Kidney (tissue), 13 donors: ENCODE measurements at regions not wholly inside any gene's neighbourhood (a gene's known extent, or its start where the extent isn't known, plus 50 kb on each side); places are given as distances from the start of the nearest gene placed in this dataset.
A peak's percentile ranks its signal among the peaks of the same experiment; 100 is the strongest.

Experiments used
- DNase-seq, 5 donors: peaks; one replicate each; pipeline ENCODE4 v3.0.0-alpha.2; 2013 to 2020
- FAIRE-seq: peaks from 2 replicates; lab custom pipeline; 2012; peaks lifted over from hg19 to GRCh38; lab: Jason Lieb, UNC
- H3K27ac ChIP-seq, 2 donors: one replicate each; pipeline ENCODE4 v1.7.0; 2013; ENCODE audit warnings: low read depth in 2 of 2, low read length in 2 of 2, inconsistent platforms in 1 of 2
- H3K27me3 ChIP-seq: one replicate; pipeline ENCODE4 v1.7.1; 2013; ENCODE audit warnings: low read length, inconsistent platforms; ENCODE audit not compliant: control insufficient read depth, insufficient read depth
- H3K36me3 ChIP-seq, 3 donors: one replicate each; pipeline versions ENCODE4 v1.7.0 to v1.7.1; 2013; ENCODE audit warnings: low read length in 3 of 3, control low read depth in 1 of 3, inconsistent platforms in 1 of 3; ENCODE audit not compliant: insufficient read depth in 3 of 3, control insufficient read depth in 2 of 3
- H3K4me1 ChIP-seq, 3 donors: one replicate each; pipeline versions ENCODE4 v1.7.0 to v1.7.1; 2013; ENCODE audit warnings: low read length in 3 of 3, inconsistent platforms in 1 of 3, low read depth in 1 of 3; ENCODE audit not compliant: control insufficient read depth in 2 of 3, insufficient read depth in 2 of 3
- H3K4me3 ChIP-seq, 3 donors: one replicate each; pipeline versions ENCODE4 v1.7.0 to v1.8.1; 2013; ENCODE audit warnings: low read length in 3 of 3, control low read depth in 1 of 3, inconsistent platforms in 1 of 3
- H3K9ac ChIP-seq, 3 donors: one replicate each; pipeline versions ENCODE4 v1.7.0 to v1.7.1; 2013; ENCODE audit warnings: low read length in 3 of 3, control low read depth in 1 of 3, inconsistent platforms in 1 of 3
- H3K9me3 ChIP-seq, 3 donors: one replicate each; pipeline versions ENCODE4 v1.7.0 to v1.7.1; 2013; ENCODE audit warnings: low read length in 3 of 3, control low read depth in 1 of 3, inconsistent platforms in 1 of 3; ENCODE audit not compliant: control insufficient read depth in 2 of 3, insufficient read depth in 1 of 3
- intact Hi-C: fragments of 100-400 bp; cut with DNase I; formaldehyde crosslinking; loops from one replicate; pipeline ENCODE4 v1.11.1; 2022
- TF ChIP-seq, protein P1 (sequence below): IDR thresholded peaks from 3 replicates; pipeline ENCODE4 v1.5.1; 2012; ENCODE audit warnings: mild to moderate bottlenecking, moderate library complexity, borderline replicate concordance; ENCODE audit not compliant: insufficient read depth; ENCODE audit errors: extremely low read depth
- donor health status: control.
- donor health status: control.
- donor health status: control.
- donor health status: control.
- donor health status: control.
- donor health status: DM: yes; HTN: yes; CAD: no.
- donor health status: Normal renal cell carcinoma (clear cell type).

GRCh38 chr15:57796146-57796545, 89.6 kb downstream of the POLR2M start:
- Histone ChIP-seq H3K4me1 (peaks cover 0 to 9% (median 4%) of the 10 kb centered on the region in 3 donors), H3K4me3 (no peak overlapping the region), H3K27me3 (no peaks in the 10 kb centered on the region), H3K9me3 (no peaks in the 10 kb centered on the region), H3K27ac (no peak overlapping the region), H3K9ac (no peak overlapping the region), H3K36me3 (no peaks in the 10 kb centered on the region)
- intact Hi-C loops = no loop called here
- DNase-seq (no peak), FAIRE-seq (no peak)
- TF ChIP-seq, protein P1, sequence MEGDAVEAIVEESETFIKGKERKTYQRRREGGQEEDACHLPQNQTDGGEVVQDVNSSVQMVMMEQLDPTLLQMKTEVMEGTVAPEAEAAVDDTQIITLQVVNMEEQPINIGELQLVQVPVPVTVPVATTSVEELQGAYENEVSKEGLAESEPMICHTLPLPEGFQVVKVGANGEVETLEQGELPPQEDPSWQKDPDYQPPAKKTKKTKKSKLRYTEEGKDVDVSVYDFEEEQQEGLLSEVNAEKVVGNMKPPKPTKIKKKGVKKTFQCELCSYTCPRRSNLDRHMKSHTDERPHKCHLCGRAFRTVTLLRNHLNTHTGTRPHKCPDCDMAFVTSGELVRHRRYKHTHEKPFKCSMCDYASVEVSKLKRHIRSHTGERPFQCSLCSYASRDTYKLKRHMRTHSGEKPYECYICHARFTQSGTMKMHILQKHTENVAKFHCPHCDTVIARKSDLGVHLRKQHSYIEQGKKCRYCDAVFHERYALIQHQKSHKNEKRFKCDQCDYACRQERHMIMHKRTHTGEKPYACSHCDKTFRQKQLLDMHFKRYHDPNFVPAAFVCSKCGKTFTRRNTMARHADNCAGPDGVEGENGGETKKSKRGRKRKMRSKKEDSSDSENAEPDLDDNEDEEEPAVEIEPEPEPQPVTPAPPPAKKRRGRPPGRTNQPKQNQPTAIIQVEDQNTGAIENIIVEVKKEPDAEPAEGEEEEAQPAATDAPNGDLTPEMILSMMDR = no peak

GRCh38 chr15:57797110-57797509, 90.6 kb downstream of the POLR2M start:
- Histone ChIP-seq H3K9me3 (no peaks in the 10 kb centered on the region), H3K4me3 (no peak overlapping the region), H3K36me3 (no peaks in the 10 kb centered on the region), H3K27me3 (no peaks in the 10 kb centered on the region), H3K27ac (no peak overlapping the region), H3K9ac (no peak overlapping the region), H3K4me1 (peaks cover 0 to 9% (median 4%) of the 10 kb centered on the region in 3 donors)
- FAIRE-seq (no peak), DNase-seq (no peak)
- intact Hi-C loops = no loop called here
- TF ChIP-seq, protein P1 = no peak

DNA sequence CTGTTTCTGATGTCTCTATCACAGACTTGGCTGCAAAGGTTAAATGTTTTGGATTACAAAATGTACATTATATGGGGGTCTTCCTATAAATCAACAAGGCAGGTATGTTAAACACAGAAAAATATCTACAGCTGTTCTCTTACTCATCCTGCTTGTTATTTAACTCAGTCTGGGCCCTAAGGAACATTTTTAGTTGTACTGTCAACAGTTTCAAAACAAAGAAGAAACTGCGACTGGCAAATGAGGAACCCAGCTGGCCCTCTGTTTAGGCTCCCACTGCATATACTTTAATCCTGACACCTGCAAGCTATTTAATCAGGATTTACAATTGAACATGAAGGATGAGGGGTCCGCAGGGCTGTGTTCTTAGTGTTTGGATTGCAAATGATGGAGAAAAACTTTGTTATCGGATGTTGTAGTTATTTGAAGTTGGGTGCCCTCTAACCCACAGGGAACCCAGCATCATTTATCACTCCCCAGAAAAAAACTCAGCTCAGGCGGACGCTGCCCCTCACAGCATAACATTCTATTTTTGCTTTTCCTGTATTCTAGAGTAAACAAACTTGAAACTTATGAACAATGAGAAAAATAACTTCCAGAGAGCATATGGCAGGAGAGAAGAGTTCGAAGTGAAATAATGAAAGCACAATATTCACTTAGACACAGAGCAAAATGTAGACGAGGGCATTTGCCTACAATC, 91.2 kb downstream of the POLR2M start:
- FAIRE-seq = no peak
- TF ChIP-seq, protein P1 = no peak
- peaks cover 0 to 6% (median 4%) of the 10 kb centered on the region in 3 donors for H3K4me1 ChIP-seq

More for the DNA sequence above, 91.2 kb downstream of the POLR2M start:
- intact Hi-C loops = no loop called here
- Histone ChIP-seq H3K9me3 (no peaks in the 10 kb centered on the region), H3K27ac (peak overlapping the region; percentile 55 to 78), H3K9ac (no peak overlapping the region), H3K36me3 (no peaks in the 10 kb centered on the region), H3K27me3 (no peaks in the 10 kb centered on the region), H3K4me3 (no peak overlapping the region)
- peak in 2 of 5 donors; percentile 31 to 54 for DNase-seq
